Inferior parietal cortex (tissue), 1 donor: ENCODE measurements at regions not wholly inside any gene's neighbourhood (a gene's known extent, or its start where the extent isn't known, plus 50 kb on each side); places are given as distances from the start of the nearest gene placed in this dataset.

Experiments used
- DNase-seq: peaks from one replicate; pipeline ENCODE4 v3.0.0-alpha.2; 2016; ENCODE audit errors: extremely low spot score

- DNase-seq: no peak
Observed at GRCh38 chr20:24899153-24899552, 49.9 kb upstream of the CST7 start.
